ENCODE measurements at regions not wholly inside any gene's neighbourhood (a gene's known extent, or its start where the extent isn't known, plus 50 kb on each side); places are given as distances from the start of the nearest gene placed in this dataset.

- no peak for DNase-seq
Measured at GRCh38 chr1:73953586-73953985, 244.4 kb downstream of the LRRIQ3 start.

GRCh38 chr1:73953186-73953585 is 244.8 kb downstream of the LRRIQ3 start:
- no peak for DNase-seq

GRCh38 chr1:73948055-73948454 is 249.9 kb downstream of the LRRIQ3 start:
- DNase-seq, result no peak

GRCh38 chr1:73947009-73947408 is 251.0 kb downstream of the LRRIQ3 start:
- DNase-seq, result no peak

GRCh38 chr1:73943270-73943669 is 254.7 kb downstream of the LRRIQ3 start:
- DNase-seq, result no peak

- DNase-seq, result no peak
Measured at GRCh38 chr1:73930293-73930692, 267.7 kb downstream of the LRRIQ3 start.

- no peak for DNase-seq
Measured at GRCh38 chr1:73914951-73915350, 283.0 kb downstream of the LRRIQ3 start.

- no peak for DNase-seq
Measured at GRCh38 chr1:73913025-73913424, 285.0 kb downstream of the LRRIQ3 start.

- DNase-seq, result no peak
Measured at GRCh38 chr1:73911849-73912248, 286.1 kb downstream of the LRRIQ3 start.

GRCh38 chr1:73910466-73910865 is 287.5 kb downstream of the LRRIQ3 start:
- no peak for DNase-seq

GRCh38 chr1:73910062-73910461 is 287.9 kb downstream of the LRRIQ3 start:
- DNase-seq, result no peak

- DNase-seq, result no peak
Measured at GRCh38 chr1:73909043-73909562, 288.9 kb downstream of the LRRIQ3 start.

- DNase-seq, result no peak
Measured at GRCh38 chr1:73907051-73907450, 290.9 kb downstream of the LRRIQ3 start.

- DNase-seq, result no peak
Measured at GRCh38 chr1:73903092-73903491, 294.9 kb downstream of the LRRIQ3 start.

GRCh38 chr1:73901738-73902137 is 296.2 kb downstream of the LRRIQ3 start:
- no peak for DNase-seq

GRCh38 chr1:73899311-73899710 is 298.7 kb downstream of the LRRIQ3 start:
- no peak for DNase-seq

GRCh38 chr1:73898540-73898939 is 299.4 kb downstream of the LRRIQ3 start:
- DNase-seq, result no peak

- DNase-seq, result no peak
Measured at GRCh38 chr1:73887412-73887811, 310.6 kb downstream of the LRRIQ3 start.

- DNase-seq, result no peak
Measured at GRCh38 chr1:73886716-73887115, 311.3 kb downstream of the LRRIQ3 start.

- DNase-seq, result no peak
Measured at GRCh38 chr1:73874806-73875205, 323.2 kb downstream of the LRRIQ3 start.

- DNase-seq, result no peak
Measured at GRCh38 chr1:73868810-73869336, 329.1 kb downstream of the LRRIQ3 start.

- DNase-seq, result no peak
Measured at GRCh38 chr1:73862355-73862754, 335.6 kb downstream of the LRRIQ3 start.

- no peak for DNase-seq
Measured at GRCh38 chr1:73860421-73860950, 337.5 kb downstream of the LRRIQ3 start.

- no peak for DNase-seq
Measured at GRCh38 chr1:73859227-73859626, 338.7 kb downstream of the LRRIQ3 start.

- no peak for DNase-seq
Measured at GRCh38 chr1:73854527-73854926, 343.4 kb downstream of the LRRIQ3 start.
